ENCODE measurements at regions not wholly inside any gene's neighbourhood (a gene's known extent, or its start where the extent isn't known, plus 50 kb on each side); places are given as distances from the start of the nearest gene placed in this dataset.
A peak's percentile ranks its signal among the peaks of the same experiment; 100 is the strongest.

GRCh38 chr10:43962346-43963191, 313.9 kb upstream of the ZNF32 start:
- no peak overlapping the region for H3K4me3 Mint-ChIP-seq
- H3K27ac Mint-ChIP-seq, result no peak overlapping the region
- H3K9me3 Mint-ChIP-seq, result no peaks in the 10 kb centered on the region
- peak; percentile 2 for DNase-seq
- peaks cover 6% of the 10 kb centered on the region for H3K4me1 Mint-ChIP-seq
- ChIA-PET CTCF (no interaction called here), POLR2A (no interaction called here)
- H3K36me3 Mint-ChIP-seq (ENCODE audit: low read depth), result no peaks in the 10 kb centered on the region
- peaks cover 28% of the 10 kb centered on the region for H3K27me3 Mint-ChIP-seq

- Mint-ChIP-seq H3K9me3 (no peaks in the 10 kb centered on the region), H3K4me1 (peaks cover 6% of the 10 kb centered on the region), H3K27ac (no peak overlapping the region), H3K4me3 (no peak overlapping the region), H3K36me3 (ENCODE audit: low read depth) (no peaks in the 10 kb centered on the region), H3K27me3 (peaks cover 28% of the 10 kb centered on the region)
- peak; percentile 9 for DNase-seq
- CTCF ChIA-PET, result no interaction called here
- POLR2A ChIA-PET, result no interaction called here
Observed at GRCh38 chr10:43961523-43962345, 313.1 kb upstream of the ZNF32 start.

DNA sequence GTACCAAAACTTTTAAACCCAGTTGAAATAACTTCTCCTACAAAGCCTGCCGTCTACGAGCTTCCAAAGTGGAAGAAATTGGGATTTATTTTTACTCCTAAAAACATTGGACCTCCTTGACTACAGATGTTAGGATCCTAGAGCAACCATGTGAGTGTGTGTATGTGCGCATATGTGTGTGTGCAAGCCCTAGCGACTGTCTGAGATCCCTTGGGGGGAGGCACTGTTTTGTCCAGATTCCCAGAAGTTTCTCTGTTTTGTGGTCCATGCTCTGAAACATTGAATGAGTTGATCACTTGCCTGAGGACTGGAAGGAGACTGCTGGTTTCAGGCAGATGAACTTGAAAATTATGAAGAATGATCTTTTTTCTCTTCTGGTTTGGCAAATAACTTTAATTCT, 312.3 kb upstream of the ZNF32 start:
- H3K4me1 Mint-ChIP-seq, result peaks cover 6% of the 10 kb centered on the region
- no peak overlapping the region for H3K27ac Mint-ChIP-seq
- H3K9me3 Mint-ChIP-seq, result no peaks in the 10 kb centered on the region
- H3K36me3 Mint-ChIP-seq (ENCODE audit: low read depth), result no peaks in the 10 kb centered on the region
- H3K4me3 Mint-ChIP-seq, result no peak overlapping the region
- H3K27me3 Mint-ChIP-seq, result peaks cover 24% of the 10 kb centered on the region
- peak; percentile 6 for DNase-seq
- POLR2A ChIA-PET, result no interaction called here
- CTCF ChIA-PET, result no interaction called here

DNA sequence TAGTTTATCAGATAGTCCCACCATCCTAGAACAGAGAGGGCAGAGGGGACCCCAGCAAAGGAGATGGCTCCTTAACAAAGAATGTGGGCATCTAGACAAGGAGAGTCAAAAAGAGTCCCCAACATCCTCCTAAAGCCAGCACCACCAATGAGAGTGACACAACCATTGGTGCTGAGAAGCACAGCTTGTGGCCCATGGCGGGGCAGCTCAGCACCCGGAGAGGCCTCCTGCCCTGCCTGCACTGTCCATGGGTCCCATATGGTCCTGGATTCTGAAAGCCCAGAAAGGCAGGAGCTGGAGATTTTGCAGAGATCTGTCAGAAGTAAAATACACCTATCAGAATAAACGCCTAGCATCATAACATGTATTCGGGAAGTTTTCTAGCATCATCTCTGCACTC, 311.8 kb upstream of the ZNF32 start:
- no peak overlapping the region for H3K4me3 Mint-ChIP-seq
- no peak overlapping the region for H3K27ac Mint-ChIP-seq
- no peaks in the 10 kb centered on the region for H3K36me3 Mint-ChIP-seq (ENCODE audit: low read depth)
- peaks cover 19% of the 10 kb centered on the region for H3K27me3 Mint-ChIP-seq
- ChIA-PET POLR2A (no interaction called here), CTCF (no interaction called here)
- H3K4me1 Mint-ChIP-seq, result peaks cover 4% of the 10 kb centered on the region
- no peaks in the 10 kb centered on the region for H3K9me3 Mint-ChIP-seq
- DNase-seq, result peak; percentile 11

GRCh38 chr10:43960135-43960415, 311.4 kb upstream of the ZNF32 start:
- Mint-ChIP-seq H3K4me3 (no peak overlapping the region), H3K27me3 (peaks cover 15% of the 10 kb centered on the region), H3K4me1 (no peaks in the 10 kb centered on the region), H3K27ac (no peak overlapping the region), H3K9me3 (no peaks in the 10 kb centered on the region), H3K36me3 (ENCODE audit: low read depth) (no peaks in the 10 kb centered on the region)
- CTCF ChIA-PET, result no interaction called here
- POLR2A ChIA-PET, result no interaction called here
- DNase-seq, result no peak

DNA sequence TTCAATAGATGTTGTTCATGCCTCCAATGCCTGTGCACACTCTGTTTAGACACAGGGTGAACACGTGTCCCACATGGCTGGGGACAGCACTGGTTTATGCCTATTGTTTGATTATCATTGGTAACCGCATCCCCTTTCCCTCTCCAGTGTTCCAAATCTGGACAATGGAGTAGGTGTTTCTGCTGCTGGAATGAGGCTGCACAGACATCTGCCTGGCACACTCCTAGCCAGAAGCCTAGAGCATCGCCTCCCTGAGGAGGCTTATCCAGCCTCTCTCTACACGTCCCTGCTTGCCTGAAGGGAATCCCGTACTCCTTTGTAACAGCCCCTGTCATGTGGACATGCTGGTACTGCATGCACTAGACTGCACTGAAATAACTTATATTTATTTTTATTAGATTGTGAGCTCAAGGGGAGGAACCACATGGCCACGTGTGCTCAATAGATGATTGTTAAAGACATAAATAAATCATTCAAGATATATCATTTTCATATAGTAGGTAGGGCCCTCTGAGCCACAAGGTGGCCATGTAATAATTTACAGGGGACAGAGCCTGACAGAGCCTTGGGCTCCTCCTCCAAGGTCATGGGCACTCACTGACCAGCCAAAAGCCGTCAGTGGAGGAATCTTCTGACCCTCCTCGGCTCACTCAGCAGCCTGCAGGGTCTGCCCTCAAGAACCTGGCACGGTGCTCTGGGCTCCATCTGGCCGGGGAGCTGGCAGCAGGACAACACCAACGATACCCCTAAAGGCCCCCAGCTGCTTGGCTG, 310.9 kb upstream of the ZNF32 start:
- CTCF ChIA-PET, result no interaction called here
- Mint-ChIP-seq H3K4me1 (no peaks in the 10 kb centered on the region), H3K36me3 (ENCODE audit: low read depth) (no peaks in the 10 kb centered on the region), H3K4me3 (no peak overlapping the region), H3K9me3 (no peaks in the 10 kb centered on the region), H3K27me3 (peaks cover 11% of the 10 kb centered on the region), H3K27ac (no peak overlapping the region)
- POLR2A ChIA-PET, result no interaction called here
- no peak for DNase-seq

- H3K27me3 Mint-ChIP-seq, result peaks cover 7% of the 10 kb centered on the region
- no peaks in the 10 kb centered on the region for H3K4me1 Mint-ChIP-seq
- no peak for DNase-seq
- ChIA-PET CTCF (no interaction called here), POLR2A (no interaction called here)
- no peak overlapping the region for H3K27ac Mint-ChIP-seq
- no peak overlapping the region for H3K4me3 Mint-ChIP-seq
- no peaks in the 10 kb centered on the region for H3K36me3 Mint-ChIP-seq (ENCODE audit: low read depth)
- H3K9me3 Mint-ChIP-seq, result no peaks in the 10 kb centered on the region
Observed at GRCh38 chr10:43958964-43959363, 310.3 kb upstream of the ZNF32 start.

- Mint-ChIP-seq H3K4me3 (no peak overlapping the region), H3K36me3 (ENCODE audit: low read depth) (no peaks in the 10 kb centered on the region), H3K4me1 (no peaks in the 10 kb centered on the region), H3K9me3 (no peaks in the 10 kb centered on the region), H3K27ac (no peak overlapping the region), H3K27me3 (peaks cover 10% of the 10 kb centered on the region)
- ChIA-PET CTCF (no interaction called here), POLR2A (no interaction called here)
- peak; percentile 11 for DNase-seq
Observed at GRCh38 chr10:43958071-43958432, 309.4 kb upstream of the ZNF32 start.

DNA sequence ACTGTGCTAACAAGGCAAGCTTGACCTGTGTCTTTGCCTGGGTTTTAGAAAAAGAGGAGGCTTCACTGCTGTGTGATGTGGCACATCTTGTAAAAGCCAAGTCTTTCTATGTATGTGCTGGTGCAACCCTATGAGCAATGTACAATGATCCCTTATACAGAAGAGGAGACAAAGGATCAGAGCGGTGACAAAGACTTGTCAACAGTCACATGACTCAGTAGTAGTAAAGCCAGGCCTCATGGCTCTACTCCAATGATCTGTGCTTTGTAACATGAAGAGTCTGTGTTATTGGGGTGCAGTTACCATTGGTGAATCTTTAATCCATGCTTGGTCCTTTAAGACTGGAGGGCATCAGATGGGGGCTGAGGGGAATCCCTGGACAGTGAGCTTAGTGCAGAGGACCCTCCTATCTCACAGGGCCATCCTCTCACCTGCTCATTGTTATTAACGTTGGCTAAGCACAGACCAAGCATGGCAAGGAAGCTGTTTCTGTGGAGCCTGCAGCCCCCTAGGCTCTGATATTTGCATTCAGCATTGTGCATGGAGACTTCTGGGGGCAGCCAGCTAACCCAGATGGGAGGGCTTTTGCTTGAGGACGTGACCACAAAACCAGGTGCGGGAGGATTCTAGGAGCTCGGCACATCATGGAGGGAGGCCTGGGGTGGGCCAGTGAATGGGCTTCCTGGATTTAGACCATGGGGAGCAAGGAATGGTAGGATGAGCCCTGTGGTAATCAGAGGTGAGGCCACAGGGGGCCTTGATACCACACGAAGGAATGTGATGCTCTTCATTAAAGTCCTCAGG, 308.8 kb upstream of the ZNF32 start:
- ChIA-PET POLR2A (no interaction called here), CTCF (no interaction called here)
- peaks cover 10% of the 10 kb centered on the region for H3K27me3 Mint-ChIP-seq
- H3K27ac Mint-ChIP-seq, result no peak overlapping the region
- no peaks in the 10 kb centered on the region for H3K36me3 Mint-ChIP-seq (ENCODE audit: low read depth)
- no peak overlapping the region for H3K4me3 Mint-ChIP-seq
- H3K9me3 Mint-ChIP-seq, result no peaks in the 10 kb centered on the region
- no peaks in the 10 kb centered on the region for H3K4me1 Mint-ChIP-seq
- no peak for DNase-seq

DNA sequence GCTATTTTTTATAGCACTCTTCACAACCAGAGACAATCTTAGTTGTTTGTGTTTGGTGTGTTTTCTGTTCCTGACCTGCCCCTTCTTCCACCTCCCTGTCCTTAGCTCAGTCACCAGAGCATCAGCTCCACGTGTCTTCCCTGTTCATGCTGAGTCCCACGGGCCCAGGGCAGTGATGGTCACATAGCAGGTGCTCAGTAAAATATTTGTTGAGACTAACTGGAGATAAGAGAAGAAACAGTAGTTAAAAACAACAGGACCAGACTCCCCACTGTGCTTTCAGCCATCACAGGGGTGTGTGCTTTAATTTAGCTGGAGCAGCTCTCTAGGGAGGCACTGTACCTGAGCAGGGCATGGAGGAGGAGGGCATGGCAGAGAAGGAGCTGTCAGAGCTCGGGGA, 307.3 kb upstream of the ZNF32 start:
- POLR2A ChIA-PET, result no interaction called here
- Mint-ChIP-seq H3K36me3 (ENCODE audit: low read depth) (no peaks in the 10 kb centered on the region), H3K4me3 (no peak overlapping the region), H3K4me1 (no peaks in the 10 kb centered on the region), H3K27me3 (peaks cover 13% of the 10 kb centered on the region), H3K27ac (no peak overlapping the region), H3K9me3 (no peaks in the 10 kb centered on the region)
- CTCF ChIA-PET, result no interaction called here
- no peak for DNase-seq

GRCh38 chr10:43955002-43955596, 306.4 kb upstream of the ZNF32 start:
- CTCF ChIA-PET, result no interaction called here

DNA sequence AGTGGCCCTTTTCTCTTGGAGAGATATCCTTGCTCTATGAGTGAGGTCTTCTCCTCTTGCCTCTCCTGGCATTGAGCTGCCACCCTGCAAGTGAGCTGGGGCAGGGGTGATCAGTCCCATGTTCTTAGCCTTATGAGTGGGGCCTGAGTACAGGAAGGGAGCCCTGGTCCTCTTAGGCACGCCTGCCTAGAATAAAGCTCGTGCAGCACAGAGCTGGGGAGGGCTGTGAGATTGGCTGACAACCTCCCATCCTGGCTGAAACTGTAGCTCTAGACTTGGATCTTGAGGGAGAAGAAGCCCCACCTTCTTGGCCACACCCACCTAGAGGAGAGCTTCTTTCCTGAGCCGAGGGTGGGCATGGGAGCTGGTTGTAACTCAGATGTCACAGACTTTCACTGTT, 305.0 kb upstream of the ZNF32 start:
- ChIA-PET CTCF (no interaction called here), POLR2A (no interaction called here)
- no peak overlapping the region for H3K4me3 Mint-ChIP-seq
- DNase-seq, result no peak
- no peaks in the 10 kb centered on the region for H3K36me3 Mint-ChIP-seq (ENCODE audit: low read depth)
- no peaks in the 10 kb centered on the region for H3K9me3 Mint-ChIP-seq
- peaks cover 18% of the 10 kb centered on the region for H3K27me3 Mint-ChIP-seq
- H3K4me1 Mint-ChIP-seq, result no peaks in the 10 kb centered on the region
- no peak overlapping the region for H3K27ac Mint-ChIP-seq

More at GRCh38 chr10:43955002-43955596, 306.4 kb upstream of the ZNF32 start:
- no peak overlapping the region for H3K4me3 Mint-ChIP-seq
- DNase-seq, result no peak
- H3K27ac Mint-ChIP-seq, result no peak overlapping the region
- H3K27me3 Mint-ChIP-seq, result peaks cover 17% of the 10 kb centered on the region
- H3K4me1 Mint-ChIP-seq, result no peaks in the 10 kb centered on the region
- POLR2A ChIA-PET, result no interaction called here
- H3K36me3 Mint-ChIP-seq (ENCODE audit: low read depth), result no peaks in the 10 kb centered on the region
- H3K9me3 Mint-ChIP-seq, result no peaks in the 10 kb centered on the region

DNA sequence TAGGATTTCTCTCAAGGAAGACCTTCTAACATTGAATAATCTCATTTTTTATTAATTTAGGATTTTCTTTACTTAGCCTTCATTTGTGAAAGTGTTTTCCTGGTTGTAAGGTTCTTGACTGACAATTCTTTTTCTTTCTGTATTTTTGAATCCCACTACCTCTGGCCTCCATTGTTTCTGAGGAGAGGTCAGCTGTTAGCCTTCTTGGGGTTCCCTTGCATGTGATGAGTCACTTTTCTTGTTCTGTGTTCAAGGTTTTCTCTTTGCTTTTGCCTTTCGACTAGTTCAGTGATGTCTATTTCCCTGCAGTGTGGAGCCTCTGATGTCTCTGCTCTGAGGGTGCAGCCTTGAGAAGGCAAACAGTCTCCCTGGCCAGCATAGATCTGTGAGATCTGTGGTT, 304.1 kb upstream of the ZNF32 start:
- Mint-ChIP-seq H3K27me3 (peaks cover 20% of the 10 kb centered on the region), H3K4me3 (no peak overlapping the region), H3K27ac (no peak overlapping the region), H3K36me3 (ENCODE audit: low read depth) (no peaks in the 10 kb centered on the region), H3K4me1 (no peaks in the 10 kb centered on the region), H3K9me3 (no peaks in the 10 kb centered on the region)
- no peak for DNase-seq
- ChIA-PET CTCF (no interaction called here), POLR2A (no interaction called here)
